ENCODE measurements at regions not wholly inside any gene's neighbourhood (a gene's known extent, or its start where the extent isn't known, plus 50 kb on each side); places are given as distances from the start of the nearest gene placed in this dataset.

- Histone ChIP-seq H3K4me2 (ENCODE audit: insufficient read depth, low read length) (no peak overlapping the region), H3K27me3 (ENCODE audit: control insufficient read depth in 2 of 2, insufficient read depth in 2 of 2, low read length in 2 of 2) (no peaks in the 10 kb centered on the region), H3K79me2 (ENCODE audit: control insufficient read depth, insufficient read depth, low read length) (no peaks in the 10 kb centered on the region), H3K27ac (ENCODE audit: insufficient read depth, low read depth, low read length) (no peak overlapping the region), H3K4me1 (ENCODE audit: control insufficient read depth, extremely low read depth, insufficient read depth, low read length) (no peaks in the 10 kb centered on the region), H3K9me3 (replicated peaks; ENCODE audit: control insufficient read depth, insufficient read depth, low read length) (no peaks in the 10 kb centered on the region), H3K36me3 (ENCODE audit: control insufficient read depth in 2 of 2, extremely low read depth in 1 of 2, insufficient read depth in 2 of 2, low read length in 2 of 2) (no peaks in the 10 kb centered on the region), H4K20me1 (replicated peaks; ENCODE audit: control insufficient read depth, extremely low read depth, insufficient read depth, low read length) (no peaks in the 10 kb centered on the region), H3K4me3 (replicated peaks in 1 of 3; ENCODE audit: insufficient read depth in 1 of 3, low read depth in 1 of 3, low read length in 3 of 3) (no peak overlapping the region), H3K9me1 (replicated peaks; ENCODE audit: control insufficient read depth, extremely low read depth, insufficient read depth, low read length) (no peaks in the 10 kb centered on the region), H3K9ac (replicated peaks; ENCODE audit: extremely low read depth, insufficient read depth, low read length) (no peak overlapping the region), H2AFZ (ENCODE audit: low read depth, low read length) (no peak overlapping the region)
- CTCF ChIA-PET = no interaction called here
- BruUV-seq (replicated peaks) = no TSS peak
- dilution Hi-C loops (cut with MboI; ENCODE audit: extremely low pct_ligation_motif_present, low sequenced_read_pairs) (no loop called here), intact Hi-C loops (cut with micrococcal nuclease) (no loop called here)
- no peak for DNase-seq (ENCODE audit: low read depth, low spot score)
- TF ChIP-seq EZH2 (IDR thresholded peaks at IDR 0.05; ENCODE audit: borderline replicate concordance, low read depth, low read length, severe bottlenecking) = no peak
- no peak for FAIRE-seq
- POLR2A ChIA-PET = no interaction called here
Observed at GRCh38 chr15:31774045-31774444, 256.3 kb upstream of the CHRNA7 start.

GRCh38 chr15:31776039-31776438 is 254.3 kb upstream of the CHRNA7 start:
- FAIRE-seq (no peak), DNase-seq (ENCODE audit: low read depth, low spot score) (no peak)
- Histone ChIP-seq H3K27me3 (ENCODE audit: control insufficient read depth in 2 of 2, insufficient read depth in 2 of 2, low read length in 2 of 2) (no peaks in the 10 kb centered on the region), H3K27ac (ENCODE audit: insufficient read depth, low read depth, low read length) (no peak overlapping the region), H3K79me2 (ENCODE audit: control insufficient read depth, insufficient read depth, low read length) (no peaks in the 10 kb centered on the region), H3K9ac (replicated peaks; ENCODE audit: extremely low read depth, insufficient read depth, low read length) (no peak overlapping the region), H4K20me1 (replicated peaks; ENCODE audit: control insufficient read depth, extremely low read depth, insufficient read depth, low read length) (no peaks in the 10 kb centered on the region), H3K4me1 (ENCODE audit: control insufficient read depth, extremely low read depth, insufficient read depth, low read length) (no peaks in the 10 kb centered on the region), H3K4me2 (ENCODE audit: insufficient read depth, low read length) (no peak overlapping the region), H3K4me3 (replicated peaks in 1 of 3; ENCODE audit: insufficient read depth in 1 of 3, low read depth in 1 of 3, low read length in 3 of 3) (no peak overlapping the region), H3K9me1 (replicated peaks; ENCODE audit: control insufficient read depth, extremely low read depth, insufficient read depth, low read length) (no peaks in the 10 kb centered on the region), H3K9me3 (replicated peaks; ENCODE audit: control insufficient read depth, insufficient read depth, low read length) (no peaks in the 10 kb centered on the region), H2AFZ (ENCODE audit: low read depth, low read length) (no peak overlapping the region), H3K36me3 (ENCODE audit: control insufficient read depth in 2 of 2, extremely low read depth in 1 of 2, insufficient read depth in 2 of 2, low read length in 2 of 2) (no peaks in the 10 kb centered on the region)
- no TSS peak for BruUV-seq (replicated peaks)
- dilution Hi-C loops (cut with MboI; ENCODE audit: extremely low pct_ligation_motif_present, low sequenced_read_pairs) = no loop called here
- ChIA-PET CTCF (no interaction called here), POLR2A (no interaction called here)
- TF ChIP-seq JUN (IDR thresholded peaks at IDR 0.05; ENCODE audit: borderline replicate concordance, insufficient read depth, insufficient read length, low read depth) = no peak
- no peak for TF ChIP-seq MAX (IDR thresholded peaks at IDR 0.05; ENCODE audit: insufficient read depth, insufficient read length)
- TF ChIP-seq GATA2 (IDR thresholded peaks at IDR 0.05; ENCODE audit: insufficient read depth, insufficient read length, low read depth, low read length) = no peak
- intact Hi-C loops (cut with micrococcal nuclease) = no loop called here

Data from endothelial cell of umbilical vein (primary cell).